Stimulated activated CD4-positive, alpha-beta T cell treated with anti-CD3 and anti-CD28 coated beads, Interleukin-4, amount 100 ng/mL, for 24 hours (primary cell): ENCODE measurements at regions not wholly inside any gene's neighbourhood (a gene's known extent, or its start where the extent isn't known, plus 50 kb on each side); places are given as distances from the start of the nearest gene placed in this dataset.

Source experiments
- DNase-seq: peaks from one replicate; pipeline ENCODE4 v3.0.0-alpha.2; 2020

GRCh38 chr5:35359859-35360258 lies 129.6 kb upstream of the PRLR start:
- DNase-seq, result no peak

GRCh38 chr5:35357973-35358372 lies 127.7 kb upstream of the PRLR start:
- DNase-seq, result no peak

- DNase-seq, result no peak
Measured at GRCh38 chr5:35356725-35357124, 126.4 kb upstream of the PRLR start.

GRCh38 chr5:35354751-35355150 lies 124.5 kb upstream of the PRLR start:
- no peak for DNase-seq

- no peak for DNase-seq
Measured at GRCh38 chr5:35345222-35345621, 114.9 kb upstream of the PRLR start.

- DNase-seq, result no peak
Measured at GRCh38 chr5:35342664-35343063, 112.4 kb upstream of the PRLR start.

GRCh38 chr5:35341189-35341588 lies 110.9 kb upstream of the PRLR start:
- DNase-seq, result no peak

- DNase-seq, result no peak
Measured at GRCh38 chr5:35339616-35340100, 109.4 kb upstream of the PRLR start.

GRCh38 chr5:35339006-35339405 lies 108.7 kb upstream of the PRLR start:
- no peak for DNase-seq

GRCh38 chr5:35338157-35338453 lies 107.8 kb upstream of the PRLR start:
- DNase-seq, result no peak

GRCh38 chr5:35337340-35338156 lies 107.3 kb upstream of the PRLR start:
- DNase-seq, result no peak

GRCh38 chr5:35336230-35336629 lies 105.9 kb upstream of the PRLR start:
- no peak for DNase-seq

- no peak for DNase-seq
Measured at GRCh38 chr5:35335752-35336151, 105.5 kb upstream of the PRLR start.

- DNase-seq, result no peak
Measured at GRCh38 chr5:35333366-35333765, 103.1 kb upstream of the PRLR start.

GRCh38 chr5:35331956-35332950 lies 102.0 kb upstream of the PRLR start:
- DNase-seq, result no peak

- DNase-seq, result no peak
Measured at GRCh38 chr5:35325836-35326235, 95.5 kb upstream of the PRLR start.

- DNase-seq, result no peak
Measured at GRCh38 chr5:35324679-35325078, 94.4 kb upstream of the PRLR start.

GRCh38 chr5:35324201-35324600 lies 93.9 kb upstream of the PRLR start:
- no peak for DNase-seq

GRCh38 chr5:35320029-35320428 lies 89.7 kb upstream of the PRLR start:
- DNase-seq, result no peak

GRCh38 chr5:35319333-35320002 lies 89.2 kb upstream of the PRLR start:
- DNase-seq, result peak; percentile 58

- DNase-seq, result no peak
Measured at GRCh38 chr5:35317586-35317985, 87.3 kb upstream of the PRLR start.

GRCh38 chr5:35316611-35317274 lies 86.5 kb upstream of the PRLR start:
- DNase-seq, result no peak

- no peak for DNase-seq
Measured at GRCh38 chr5:35313291-35313690, 83.0 kb upstream of the PRLR start.
